GM23338 (cell line): ENCODE measurements at regions not wholly inside any gene's neighbourhood (a gene's known extent, or its start where the extent isn't known, plus 50 kb on each side); places are given as distances from the start of the nearest gene placed in this dataset.
A peak's percentile ranks its signal among the peaks of the same experiment; 100 is the strongest.

ENCODE experiments used
- ATAC-seq: fragments of 200-7000 bp; cut with Tn5 transposase; 3 replicates; pipeline ENCODE4 v1.9.1; 2020
- DNase-seq: peaks from one replicate; pipeline ENCODE4 v3.0.0-alpha.2; 2015; ENCODE audit warnings: low spot score
- H2AFZ ChIP-seq: fragments of 200-600 bp; sonication (generic); 2 replicates; pipeline ENCODE4 v1.8.0; 2016; ENCODE audit warnings: antibody characterized with exemption, mild to moderate bottlenecking, moderate library complexity
- H3F3A ChIP-seq: fragments of 200-600 bp; sonication (generic); replicated peaks from 2 replicates; pipeline ENCODE4 v1.8.0; 2017; ENCODE audit warnings: antibody characterized with exemption, mixed run types, low read depth
- H3K27ac ChIP-seq: fragments of 200-600 bp; sonication (generic); 2 replicates; pipeline ENCODE4 v1.6.1; 2016; ENCODE audit warnings: low read depth
- H3K27me3 ChIP-seq: fragments of 200-600 bp; sonication (generic); 2 replicates; pipeline ENCODE4 v1.8.0; 2016; ENCODE audit warnings: mild to moderate bottlenecking, mixed run types, moderate library complexity; ENCODE audit not compliant: insufficient read depth
- H3K36me3 ChIP-seq: fragments of 200-600 bp; sonication (generic); 2 replicates; pipeline ENCODE4 v1.8.0; 2016; ENCODE audit warnings: mild to moderate bottlenecking; ENCODE audit not compliant: insufficient read depth
- H3K4me1 ChIP-seq: fragments of 200-600 bp; sonication (generic); 2 replicates; pipeline ENCODE4 v1.8.0; 2016; ENCODE audit warnings: mild to moderate bottlenecking, moderate library complexity; ENCODE audit not compliant: insufficient read depth
- H3K4me2 ChIP-seq: fragments of 200-600 bp; sonication (generic); 2 replicates; pipeline ENCODE4 v1.7.1; 2017; ENCODE audit warnings: mixed run types
- H3K4me3 ChIP-seq: fragments of 200-600 bp; sonication (generic); 2 replicates; pipeline ENCODE4 v1.6.1; 2016; ENCODE audit warnings: mixed run types
- H3K79me2 ChIP-seq: fragments of 200-600 bp; sonication (generic); replicated peaks from 2 replicates; pipeline ENCODE4 v1.8.0; 2017; ENCODE audit warnings: mild to moderate bottlenecking; ENCODE audit not compliant: insufficient read depth
- H3K9me2 ChIP-seq: fragments of 200-600 bp; sonication (generic); 2 replicates; pipeline ENCODE4 v1.8.0; 2017; ENCODE audit not compliant: insufficient read depth
- H4K20me1 ChIP-seq: fragments of 200-600 bp; sonication (generic); replicated peaks from 2 replicates; pipeline ENCODE4 v1.8.0; 2017; ENCODE audit warnings: mild to moderate bottlenecking; ENCODE audit not compliant: insufficient read depth
- H3K27ac Mint-ChIP-seq: 2 replicates; pipeline ENCODE4 v1.8.0; 2020; ENCODE audit warnings: inconsistent platforms, mild to moderate bottlenecking, moderate library complexity, mixed read lengths
- H3K27me3 Mint-ChIP-seq: 3 replicates; pipeline ENCODE4 v1.8.0; 2022; ENCODE audit warnings: low read depth, mild to moderate bottlenecking, moderate library complexity, mixed read lengths, inconsistent platforms; ENCODE audit not compliant: insufficient read depth, poor library complexity
- H3K36me3 Mint-ChIP-seq: 3 replicates; pipeline ENCODE4 v1.8.0; 2021; ENCODE audit warnings: low read depth, mild to moderate bottlenecking, inconsistent platforms, moderate library complexity, mixed read lengths
- H3K4me1 Mint-ChIP-seq: 3 replicates; pipeline ENCODE4 v1.8.0; 2020; ENCODE audit warnings: mild to moderate bottlenecking, inconsistent platforms, mixed read lengths
- H3K4me3 Mint-ChIP-seq: 3 replicates; pipeline ENCODE4 v1.8.0; 2021; ENCODE audit warnings: moderate library complexity, mild to moderate bottlenecking, inconsistent platforms, mixed read lengths
- H3K9me3 Mint-ChIP-seq: 3 replicates; pipeline ENCODE4 v1.8.0; 2020; ENCODE audit warnings: moderate library complexity, mild to moderate bottlenecking, inconsistent platforms, mixed read lengths
- CREB1 ChIP-seq: fragments of 250-450 bp; sonication (Bioruptor Pico); IDR thresholded peaks from 2 replicates; pipeline ENCODE4 v1.5.0; 2020; ENCODE audit warnings: low read depth, mild to moderate bottlenecking, moderate library complexity
- JUNB ChIP-seq: IDR thresholded peaks from one replicate; pipeline ENCODE4 v1.6.1; 2016; ENCODE audit warnings: antibody characterized with exemption; ENCODE audit not compliant: unreplicated experiment
- NANOG ChIP-seq: IDR thresholded peaks from 2 replicates; pipeline ENCODE4 v1.6.1; 2016; ENCODE audit warnings: antibody characterized with exemption, borderline replicate concordance
- ZNF331 ChIP-seq: fragments of 250-450 bp; sonication (Bioruptor Pico); IDR thresholded peaks from 2 replicates; pipeline ENCODE4 v1.5.0; 2020; ENCODE audit warnings: low read depth, mild to moderate bottlenecking, moderate library complexity
- TF ChIP-seq, protein P1 (sequence below): IDR thresholded peaks from one replicate; pipeline ENCODE4 v1.6.1; 2018; ENCODE audit warnings: antibody characterized with exemption; ENCODE audit not compliant: unreplicated experiment
- TF ChIP-seq, protein P2 (sequence below): fragments of 250-450 bp; sonication (Bioruptor Pico); IDR thresholded peaks from 2 replicates; pipeline ENCODE4 v1.5.0; 2020; ENCODE audit warnings: mild to moderate bottlenecking, moderate library complexity

DNA sequence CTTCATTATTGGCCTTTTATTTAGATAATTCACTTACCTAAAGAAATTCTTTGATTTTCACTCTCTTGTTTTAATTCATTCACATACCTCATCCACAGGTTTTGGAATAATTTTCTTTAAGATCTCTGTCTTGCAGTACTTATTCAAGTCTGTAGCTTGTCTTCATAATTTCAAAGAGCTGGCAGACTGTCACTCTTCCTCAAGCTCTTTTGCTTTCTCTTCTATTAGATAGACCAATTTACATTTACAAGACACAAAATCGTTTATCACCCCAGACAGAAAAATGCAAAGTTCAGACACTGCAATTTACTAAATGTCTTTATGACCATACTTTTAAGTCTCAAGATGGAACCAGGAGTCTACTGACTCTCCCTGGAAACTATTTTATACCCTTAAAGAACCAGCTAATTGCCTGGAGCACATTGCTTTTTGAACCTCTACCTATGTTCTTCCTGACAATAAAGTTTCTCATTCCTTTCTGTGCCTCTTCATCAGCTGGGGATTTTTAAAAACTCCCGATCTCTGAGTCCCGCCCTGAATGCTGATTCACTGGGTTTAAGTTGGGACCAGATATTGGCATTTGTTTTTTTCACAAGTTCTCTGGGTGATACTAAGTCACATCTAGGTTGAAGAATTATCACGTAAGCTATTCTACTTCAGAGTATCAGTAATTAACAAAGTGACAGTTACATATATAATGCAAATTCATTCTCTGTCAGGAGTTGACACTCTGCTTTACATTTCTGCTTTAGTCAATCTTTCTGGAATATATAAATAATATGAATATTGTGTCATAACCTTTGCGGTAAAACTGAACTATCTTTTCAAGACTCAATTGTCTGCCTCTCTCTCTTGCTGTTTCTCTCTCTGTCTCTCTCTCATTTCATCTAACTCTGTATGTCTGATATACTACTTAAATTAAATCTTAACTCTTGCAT is 196.4 kb downstream of the PCDH7 start:
- Mint-ChIP-seq H3K36me3 (no peaks in the 10 kb centered on the region), H3K4me1 (peaks cover 38% of the 10 kb centered on the region), H3K27me3 (peaks cover 5% of the 10 kb centered on the region), H3K4me3 (no peak overlapping the region), H3K9me3 (no peaks in the 10 kb centered on the region), H3K27ac (no peak overlapping the region)
- H3K27ac ChIP-seq = no peak overlapping the region
- no peak overlapping the region for H3K4me2 ChIP-seq
- no peaks in the 10 kb centered on the region for H3K79me2 ChIP-seq
- ATAC-seq (no peak), DNase-seq (no peak)
- H3K4me3 ChIP-seq = no peak overlapping the region
- no peaks in the 10 kb centered on the region for H3F3A ChIP-seq
- no peak overlapping the region for H2AFZ ChIP-seq
- no peaks in the 10 kb centered on the region for H3K36me3 ChIP-seq
- peaks cover 47% of the 10 kb centered on the region for H3K4me1 ChIP-seq
- H4K20me1 ChIP-seq = no peaks in the 10 kb centered on the region
- H3K27me3 ChIP-seq = no peaks in the 10 kb centered on the region
- TF ChIP-seq, protein P1, sequence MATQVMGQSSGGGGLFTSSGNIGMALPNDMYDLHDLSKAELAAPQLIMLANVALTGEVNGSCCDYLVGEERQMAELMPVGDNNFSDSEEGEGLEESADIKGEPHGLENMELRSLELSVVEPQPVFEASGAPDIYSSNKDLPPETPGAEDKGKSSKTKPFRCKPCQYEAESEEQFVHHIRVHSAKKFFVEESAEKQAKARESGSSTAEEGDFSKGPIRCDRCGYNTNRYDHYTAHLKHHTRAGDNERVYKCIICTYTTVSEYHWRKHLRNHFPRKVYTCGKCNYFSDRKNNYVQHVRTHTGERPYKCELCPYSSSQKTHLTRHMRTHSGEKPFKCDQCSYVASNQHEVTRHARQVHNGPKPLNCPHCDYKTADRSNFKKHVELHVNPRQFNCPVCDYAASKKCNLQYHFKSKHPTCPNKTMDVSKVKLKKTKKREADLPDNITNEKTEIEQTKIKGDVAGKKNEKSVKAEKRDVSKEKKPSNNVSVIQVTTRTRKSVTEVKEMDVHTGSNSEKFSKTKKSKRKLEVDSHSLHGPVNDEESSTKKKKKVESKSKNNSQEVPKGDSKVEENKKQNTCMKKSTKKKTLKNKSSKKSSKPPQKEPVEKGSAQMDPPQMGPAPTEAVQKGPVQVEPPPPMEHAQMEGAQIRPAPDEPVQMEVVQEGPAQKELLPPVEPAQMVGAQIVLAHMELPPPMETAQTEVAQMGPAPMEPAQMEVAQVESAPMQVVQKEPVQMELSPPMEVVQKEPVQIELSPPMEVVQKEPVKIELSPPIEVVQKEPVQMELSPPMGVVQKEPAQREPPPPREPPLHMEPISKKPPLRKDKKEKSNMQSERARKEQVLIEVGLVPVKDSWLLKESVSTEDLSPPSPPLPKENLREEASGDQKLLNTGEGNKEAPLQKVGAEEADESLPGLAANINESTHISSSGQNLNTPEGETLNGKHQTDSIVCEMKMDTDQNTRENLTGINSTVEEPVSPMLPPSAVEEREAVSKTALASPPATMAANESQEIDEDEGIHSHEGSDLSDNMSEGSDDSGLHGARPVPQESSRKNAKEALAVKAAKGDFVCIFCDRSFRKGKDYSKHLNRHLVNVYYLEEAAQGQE = no peak
- TF ChIP-seq JUNB = no peak
- H3K9me2 ChIP-seq = no peaks in the 10 kb centered on the region

GRCh38 chr4:30917946-30918345 is 197.8 kb downstream of the PCDH7 start:
- no peak for ATAC-seq
- H3K4me1 Mint-ChIP-seq = peaks cover 32% of the 10 kb centered on the region
- H3K4me1 ChIP-seq = peaks cover 39% of the 10 kb centered on the region
- peak overlapping the region; percentile 30 for H3K4me2 ChIP-seq
- H3K27me3 Mint-ChIP-seq = peaks cover 5% of the 10 kb centered on the region
- DNase-seq = no peak
- no peaks in the 10 kb centered on the region for H3F3A ChIP-seq
- no peak overlapping the region for H2AFZ ChIP-seq
- no peaks in the 10 kb centered on the region for H3K9me3 Mint-ChIP-seq
- no peak overlapping the region for H3K27ac ChIP-seq
- H3K9me2 ChIP-seq = no peaks in the 10 kb centered on the region
- no peaks in the 10 kb centered on the region for H3K36me3 ChIP-seq
- no peak for TF ChIP-seq ZNF331 (CRISPR knock-in tag)
- peak; percentile 96 for TF ChIP-seq NANOG
- H3K27me3 ChIP-seq = no peaks in the 10 kb centered on the region
- peak overlapping the region; percentile 53 for H3K4me3 Mint-ChIP-seq
- H3K36me3 Mint-ChIP-seq = no peaks in the 10 kb centered on the region
- no peak overlapping the region for H3K27ac Mint-ChIP-seq
- no peaks in the 10 kb centered on the region for H3K79me2 ChIP-seq
- no peaks in the 10 kb centered on the region for H4K20me1 ChIP-seq
- 0 out of 2 replicates have a peak overlapping the region, but pooled peaks have one; percentile 4 for H3K4me3 ChIP-seq

GRCh38 chr4:30919458-30919857 is 199.3 kb downstream of the PCDH7 start:
- Mint-ChIP-seq H3K27ac (no peak overlapping the region), H3K4me1 (peaks cover 32% of the 10 kb centered on the region), H3K27me3 (peaks cover 5% of the 10 kb centered on the region), H3K4me3 (no peak overlapping the region), H3K9me3 (no peaks in the 10 kb centered on the region), H3K36me3 (no peaks in the 10 kb centered on the region)
- H3K4me1 ChIP-seq = peaks cover 39% of the 10 kb centered on the region
- no peak overlapping the region for H2AFZ ChIP-seq
- H3K79me2 ChIP-seq = no peaks in the 10 kb centered on the region
- H3K36me3 ChIP-seq = no peaks in the 10 kb centered on the region
- ATAC-seq (no peak), DNase-seq (no peak)
- H3K27me3 ChIP-seq = no peaks in the 10 kb centered on the region
- no peaks in the 10 kb centered on the region for H4K20me1 ChIP-seq
- H3F3A ChIP-seq = no peaks in the 10 kb centered on the region
- no peak overlapping the region; the same call in 1 of the 2 replicates for H3K4me2 ChIP-seq
- H3K27ac ChIP-seq = no peak overlapping the region
- H3K4me3 ChIP-seq = no peak overlapping the region
- no peaks in the 10 kb centered on the region for H3K9me2 ChIP-seq
- no peak for TF ChIP-seq CREB1 (CRISPR knock-in tag)
- TF ChIP-seq, protein P2, sequence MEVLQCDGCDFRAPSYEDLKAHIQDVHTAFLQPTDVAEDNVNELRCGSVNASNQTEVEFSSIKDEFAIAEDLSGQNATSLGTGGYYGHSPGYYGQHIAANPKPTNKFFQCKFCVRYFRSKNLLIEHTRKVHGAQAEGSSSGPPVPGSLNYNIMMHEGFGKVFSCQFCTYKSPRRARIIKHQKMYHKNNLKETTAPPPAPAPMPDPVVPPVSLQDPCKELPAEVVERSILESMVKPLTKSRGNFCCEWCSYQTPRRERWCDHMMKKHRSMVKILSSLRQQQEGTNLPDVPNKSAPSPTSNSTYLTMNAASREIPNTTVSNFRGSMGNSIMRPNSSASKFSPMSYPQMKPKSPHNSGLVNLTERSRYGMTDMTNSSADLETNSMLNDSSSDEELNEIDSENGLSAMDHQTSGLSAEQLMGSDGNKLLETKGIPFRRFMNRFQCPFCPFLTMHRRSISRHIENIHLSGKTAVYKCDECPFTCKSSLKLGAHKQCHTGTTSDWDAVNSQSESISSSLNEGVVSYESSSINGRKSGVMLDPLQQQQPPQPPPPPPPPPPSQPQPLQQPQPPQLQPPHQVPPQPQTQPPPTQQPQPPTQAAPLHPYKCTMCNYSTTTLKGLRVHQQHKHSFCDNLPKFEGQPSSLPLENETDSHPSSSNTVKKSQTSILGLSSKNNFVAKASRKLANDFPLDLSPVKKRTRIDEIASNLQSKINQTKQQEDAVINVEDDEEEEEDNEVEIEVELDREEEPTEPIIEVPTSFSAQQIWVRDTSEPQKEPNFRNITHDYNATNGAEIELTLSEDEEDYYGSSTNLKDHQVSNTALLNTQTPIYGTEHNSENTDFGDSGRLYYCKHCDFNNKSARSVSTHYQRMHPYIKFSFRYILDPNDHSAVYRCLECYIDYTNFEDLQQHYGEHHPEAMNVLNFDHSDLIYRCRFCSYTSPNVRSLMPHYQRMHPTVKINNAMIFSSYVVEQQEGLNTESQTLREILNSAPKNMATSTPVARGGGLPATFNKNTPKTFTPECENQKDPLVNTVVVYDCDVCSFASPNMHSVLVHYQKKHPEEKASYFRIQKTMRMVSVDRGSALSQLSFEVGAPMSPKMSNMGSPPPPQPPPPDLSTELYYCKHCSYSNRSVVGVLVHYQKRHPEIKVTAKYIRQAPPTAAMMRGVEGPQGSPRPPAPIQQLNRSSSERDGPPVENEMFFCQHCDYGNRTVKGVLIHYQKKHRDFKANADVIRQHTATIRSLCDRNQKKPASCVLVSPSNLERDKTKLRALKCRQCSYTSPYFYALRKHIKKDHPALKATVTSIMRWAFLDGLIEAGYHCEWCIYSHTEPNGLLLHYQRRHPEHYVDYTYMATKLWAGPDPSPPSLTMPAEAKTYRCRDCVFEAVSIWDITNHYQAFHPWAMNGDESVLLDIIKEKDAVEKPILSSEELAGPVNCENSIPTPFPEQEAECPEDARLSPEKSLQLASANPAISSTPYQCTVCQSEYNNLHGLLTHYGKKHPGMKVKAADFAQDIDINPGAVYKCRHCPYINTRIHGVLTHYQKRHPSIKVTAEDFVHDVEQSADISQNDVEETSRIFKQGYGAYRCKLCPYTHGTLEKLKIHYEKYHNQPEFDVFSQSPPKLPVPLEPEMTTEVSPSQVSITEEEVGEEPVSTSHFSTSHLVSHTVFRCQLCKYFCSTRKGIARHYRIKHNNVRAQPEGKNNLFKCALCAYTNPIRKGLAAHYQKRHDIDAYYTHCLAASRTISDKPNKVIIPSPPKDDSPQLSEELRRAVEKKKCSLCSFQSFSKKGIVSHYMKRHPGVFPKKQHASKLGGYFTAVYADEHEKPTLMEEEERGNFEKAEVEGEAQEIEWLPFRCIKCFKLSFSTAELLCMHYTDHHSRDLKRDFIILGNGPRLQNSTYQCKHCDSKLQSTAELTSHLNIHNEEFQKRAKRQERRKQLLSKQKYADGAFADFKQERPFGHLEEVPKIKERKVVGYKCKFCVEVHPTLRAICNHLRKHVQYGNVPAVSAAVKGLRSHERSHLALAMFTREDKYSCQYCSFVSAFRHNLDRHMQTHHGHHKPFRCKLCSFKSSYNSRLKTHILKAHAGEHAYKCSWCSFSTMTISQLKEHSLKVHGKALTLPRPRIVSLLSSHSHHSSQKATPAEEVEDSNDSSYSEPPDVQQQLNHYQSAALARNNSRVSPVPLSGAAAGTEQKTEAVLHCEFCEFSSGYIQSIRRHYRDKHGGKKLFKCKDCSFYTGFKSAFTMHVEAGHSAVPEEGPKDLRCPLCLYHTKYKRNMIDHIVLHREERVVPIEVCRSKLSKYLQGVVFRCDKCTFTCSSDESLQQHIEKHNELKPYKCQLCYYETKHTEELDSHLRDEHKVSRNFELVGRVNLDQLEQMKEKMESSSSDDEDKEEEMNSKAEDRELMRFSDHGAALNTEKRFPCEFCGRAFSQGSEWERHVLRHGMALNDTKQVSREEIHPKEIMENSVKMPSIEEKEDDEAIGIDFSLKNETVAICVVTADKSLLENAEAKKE (CRISPR knock-in tag) = no peak
- TF ChIP-seq ZNF331 (CRISPR knock-in tag) = no peak
